ENCODE measurements at regions not wholly inside any gene's neighbourhood (a gene's known extent, or its start where the extent isn't known, plus 50 kb on each side); places are given as distances from the start of the nearest gene placed in this dataset.

- Histone ChIP-seq H3K79me2 (ENCODE audit: insufficient read depth) (no peaks in the 10 kb centered on the region), H3K4me2 (no peak overlapping the region), H3K27me3 (ENCODE audit: insufficient read depth) (no peaks in the 10 kb centered on the region), H3K4me3 (ENCODE audit: low read depth in 2 of 2, low read length in 1 of 2) (no peak overlapping the region), H3K4me1 (ENCODE audit: control insufficient read depth in 1 of 2, insufficient read depth in 2 of 2, low read depth in 1 of 2, low read length in 1 of 2) (no peaks in the 10 kb centered on the region; a peak in 1 of 4 replicates), H3K9ac (no peak overlapping the region), H3K36me3 (replicated peaks in 1 of 2; ENCODE audit: control insufficient read depth in 1 of 2, insufficient read depth in 2 of 2, low read length in 1 of 2) (no peaks in the 10 kb centered on the region), H3F3A (replicated peaks; ENCODE audit: insufficient read depth) (no peaks in the 10 kb centered on the region), H2AFZ (ENCODE audit: low read depth) (no peak overlapping the region), H3K9me3 (peaks cover 8% of the 10 kb centered on the region; the same call in 1 of the 2 replicates), H4K20me1 (ENCODE audit: insufficient read depth) (no peaks in the 10 kb centered on the region), H3K9me2 (no peaks in the 10 kb centered on the region), H3K27ac (ENCODE audit: low read depth in 2 of 2, low read length in 1 of 2) (no peak overlapping the region)
- DNase-seq, result no peak
- WGBS (ENCODE audit: low lambda C conversion rate), result 47% methylated on average over 4 of the region's 4 CpGs
- POLR2A ChIA-PET, result no interaction called here
- no peak for TF ChIP-seq FOXJ3 (CRISPR knock-in tag; IDR thresholded peaks at IDR 0.05)
- no peak for TF ChIP-seq USF2 (IDR thresholded peaks at IDR 0.05; ENCODE audit: borderline replicate concordance, low read depth, low read length)
- TF ChIP-seq NRF1 (IDR thresholded peaks at IDR 0.05; ENCODE audit: low read depth, low read length), result no peak
- TF ChIP-seq USF1 (IDR thresholded peaks at IDR 0.05; ENCODE audit: borderline replicate concordance, low read depth), result no peak
- TF ChIP-seq SMC3 (IDR thresholded peaks at IDR 0.05; ENCODE audit: low read depth, low read length), result no peak
- TF ChIP-seq TAF1 (IDR thresholded peaks at IDR 0.05; ENCODE audit: borderline replicate concordance, low read depth, low read length), result no peak
- no peak for TF ChIP-seq RFX5 (IDR thresholded peaks at IDR 0.05; ENCODE audit: low read length)
- no peak for TF ChIP-seq JUND (IDR thresholded peaks at IDR 0.05)
- no peak for TF ChIP-seq ZBTB33 (IDR thresholded peaks at IDR 0.05; ENCODE audit: borderline replicate concordance, low read depth)
- TF ChIP-seq CTCF (IDR thresholded peaks at IDR 0.05), result no peak
- TF ChIP-seq NFIC (IDR thresholded peaks at IDR 0.05; ENCODE audit: borderline replicate concordance), result no peak
- no peak for TF ChIP-seq GATA2 (CRISPR knock-in tag; IDR thresholded peaks at IDR 0.05)
- TF ChIP-seq EP300 (IDR thresholded peaks at IDR 0.05; ENCODE audit: borderline replicate concordance in 1 of 2, low read depth in 1 of 2, low read length in 1 of 2), result no peak
- CTCF ChIA-PET, result no interaction called here
These were observed 1202.9 kb downstream of the NCAM2 start for GRCh38 chr21:22201126-22201525.

Data from SK-N-SH (cell line).